Hepatocyte (in vitro differentiated cells): ENCODE measurements at regions not wholly inside any gene's neighbourhood (a gene's known extent, or its start where the extent isn't known, plus 50 kb on each side); places are given as distances from the start of the nearest gene placed in this dataset.

Experiments used
- DNase-seq: peaks from one replicate; pipeline ENCODE4 v3.0.0-alpha.2; 2016; ENCODE audit warnings: low spot score
- H2AFZ ChIP-seq: fragments of 200-600 bp; sonication (generic); 2 replicates; pipeline ENCODE4 v1.6.0; 2016; ENCODE audit warnings: antibody characterized with exemption, mild to moderate bottlenecking
- H3K27ac ChIP-seq: fragments of 200-600 bp; sonication (generic); 2 replicates; pipeline ENCODE4 v1.5.1; 2016; ENCODE audit warnings: mild to moderate bottlenecking
- H3K27me3 ChIP-seq: fragments of 200-600 bp; sonication (generic); 2 replicates; pipeline ENCODE4 v1.6.1; 2016
- H3K36me3 ChIP-seq: fragments of 200-600 bp; sonication (generic); replicated peaks from 2 replicates; pipeline ENCODE4 v1.5.1; 2016; ENCODE audit warnings: low read depth; ENCODE audit not compliant: insufficient read depth
- H3K4me1 ChIP-seq: fragments of 200-600 bp; sonication (generic); 2 replicates; pipeline ENCODE4 v1.5.1; 2016; ENCODE audit warnings: mild to moderate bottlenecking, moderate library complexity; ENCODE audit not compliant: insufficient read depth
- H3K4me2 ChIP-seq: fragments of 200-600 bp; sonication (generic); 2 replicates; pipeline ENCODE4 v1.6.0; 2016
- H3K4me3 ChIP-seq: fragments of 200-600 bp; sonication (generic); 2 replicates; pipeline ENCODE4 v1.5.1; 2016; ENCODE audit warnings: mild to moderate bottlenecking
- H3K79me2 ChIP-seq: fragments of 200-600 bp; sonication (generic); 2 replicates; pipeline ENCODE4 v1.6.0; 2017; ENCODE audit warnings: mild to moderate bottlenecking
- H3K9me2 ChIP-seq: fragments of 200-600 bp; sonication (generic); replicated peaks from 2 replicates; pipeline ENCODE4 v1.6.0; 2017; ENCODE audit warnings: mild to moderate bottlenecking; ENCODE audit not compliant: insufficient read depth
- H3K9me3 ChIP-seq: fragments of 200-600 bp; sonication (generic); 2 replicates; pipeline ENCODE4 v1.5.1; 2016; ENCODE audit warnings: low read depth, mild to moderate bottlenecking
- H4K20me1 ChIP-seq: fragments of 200-600 bp; sonication (generic); 2 replicates; pipeline ENCODE4 v1.6.0; 2016; ENCODE audit warnings: mild to moderate bottlenecking; ENCODE audit not compliant: insufficient read depth, poor library complexity, severe bottlenecking
- EZH2 ChIP-seq: fragments of 200-600 bp; sonication (generic); IDR thresholded peaks from 2 replicates; pipeline ENCODE4 v1.6.1; 2016; ENCODE audit warnings: antibody characterized with exemption, mild to moderate bottlenecking, borderline replicate concordance
- EZH2phosphoT487 ChIP-seq: fragments of 200-600 bp; sonication (generic); IDR thresholded peaks from one replicate; pipeline ENCODE4 v1.6.1; 2018; ENCODE audit warnings: antibody characterized with exemption, mild to moderate bottlenecking, low read depth, moderate library complexity; ENCODE audit not compliant: unreplicated experiment, severe bottlenecking
- WGBS: methylation state at CpG from one replicate; pipeline ENCODE4 v1.1.6; 2016; ENCODE audit warnings: low lambda C conversion rate; ENCODE audit errors: missing lambda C conversion rate; 5-methylcytosine and 5-hydroxymethylcytosine counted together
- TF ChIP-seq, protein P1 (sequence below): fragments of 200-600 bp; sonication (generic); IDR thresholded peaks from 2 replicates; pipeline ENCODE4 v1.5.1; 2016; ENCODE audit warnings: antibody characterized with exemption, mild to moderate bottlenecking; ENCODE audit not compliant: poor library complexity

DNA sequence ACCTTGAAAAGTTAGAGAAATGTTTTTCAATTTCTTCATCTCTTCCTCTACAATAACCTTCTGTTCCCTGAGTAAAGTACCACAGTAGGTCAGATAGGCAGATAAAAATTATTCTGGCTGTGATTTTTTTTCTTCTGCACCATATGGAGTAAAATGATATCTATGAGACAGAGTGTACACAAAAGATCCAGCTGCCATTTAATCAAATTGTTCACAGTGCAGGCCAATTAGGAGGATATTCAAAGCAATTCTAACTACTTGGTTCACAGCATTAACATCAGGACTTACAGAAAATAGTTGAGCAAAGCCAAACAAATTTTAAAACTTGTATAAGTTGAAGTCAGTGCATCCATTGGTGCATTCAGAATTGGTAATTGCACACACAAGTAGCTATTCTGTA is 147.9 kb upstream of the LUZP2 start:
- no peak overlapping the region for H2AFZ ChIP-seq
- no peak overlapping the region for H3K4me3 ChIP-seq
- no peak for TF ChIP-seq EZH2phosphoT487
- TF ChIP-seq, protein P1, sequence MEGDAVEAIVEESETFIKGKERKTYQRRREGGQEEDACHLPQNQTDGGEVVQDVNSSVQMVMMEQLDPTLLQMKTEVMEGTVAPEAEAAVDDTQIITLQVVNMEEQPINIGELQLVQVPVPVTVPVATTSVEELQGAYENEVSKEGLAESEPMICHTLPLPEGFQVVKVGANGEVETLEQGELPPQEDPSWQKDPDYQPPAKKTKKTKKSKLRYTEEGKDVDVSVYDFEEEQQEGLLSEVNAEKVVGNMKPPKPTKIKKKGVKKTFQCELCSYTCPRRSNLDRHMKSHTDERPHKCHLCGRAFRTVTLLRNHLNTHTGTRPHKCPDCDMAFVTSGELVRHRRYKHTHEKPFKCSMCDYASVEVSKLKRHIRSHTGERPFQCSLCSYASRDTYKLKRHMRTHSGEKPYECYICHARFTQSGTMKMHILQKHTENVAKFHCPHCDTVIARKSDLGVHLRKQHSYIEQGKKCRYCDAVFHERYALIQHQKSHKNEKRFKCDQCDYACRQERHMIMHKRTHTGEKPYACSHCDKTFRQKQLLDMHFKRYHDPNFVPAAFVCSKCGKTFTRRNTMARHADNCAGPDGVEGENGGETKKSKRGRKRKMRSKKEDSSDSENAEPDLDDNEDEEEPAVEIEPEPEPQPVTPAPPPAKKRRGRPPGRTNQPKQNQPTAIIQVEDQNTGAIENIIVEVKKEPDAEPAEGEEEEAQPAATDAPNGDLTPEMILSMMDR, result no peak
- no peak for TF ChIP-seq EZH2
- no peak overlapping the region for H3K27ac ChIP-seq
- no peaks in the 10 kb centered on the region for H4K20me1 ChIP-seq
- no peak for DNase-seq
- H3K9me3 ChIP-seq, result no peaks in the 10 kb centered on the region
- H3K79me2 ChIP-seq, result no peaks in the 10 kb centered on the region
- no peaks in the 10 kb centered on the region for H3K4me1 ChIP-seq
- H3K9me2 ChIP-seq, result no peaks in the 10 kb centered on the region
- no peak overlapping the region for H3K4me2 ChIP-seq
- H3K27me3 ChIP-seq, result no peaks in the 10 kb centered on the region
- H3K36me3 ChIP-seq, result no peaks in the 10 kb centered on the region

DNA sequence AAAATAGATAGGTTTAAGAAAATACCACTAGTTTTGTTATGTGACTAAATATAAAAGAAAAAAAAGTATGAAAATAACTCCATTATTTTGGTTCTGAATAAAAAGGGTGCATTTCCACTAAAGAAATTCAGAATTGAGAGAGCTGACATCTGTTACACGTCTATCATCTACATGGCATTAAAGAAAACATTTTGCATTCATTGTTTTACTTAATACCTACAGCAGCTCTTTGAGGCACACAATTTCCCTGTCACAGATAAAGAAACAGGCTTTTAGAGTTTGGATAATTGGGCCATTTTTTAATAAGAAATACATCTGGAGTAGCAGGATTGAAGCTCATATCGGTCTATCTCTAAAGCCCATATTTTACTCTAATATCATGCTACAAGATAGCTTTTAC is 145.7 kb upstream of the LUZP2 start:
- H3K79me2 ChIP-seq, result no peaks in the 10 kb centered on the region
- H3K9me2 ChIP-seq, result no peaks in the 10 kb centered on the region
- no peak overlapping the region for H2AFZ ChIP-seq
- no peaks in the 10 kb centered on the region for H3K9me3 ChIP-seq
- no peak for TF ChIP-seq EZH2phosphoT487
- TF ChIP-seq, protein P1, result no peak
- no peak for TF ChIP-seq EZH2
- no peak overlapping the region for H3K4me2 ChIP-seq
- H3K4me1 ChIP-seq, result no peaks in the 10 kb centered on the region
- no peak overlapping the region for H3K27ac ChIP-seq
- DNase-seq, result no peak
- 85% methylated on average over 2 of the region's 2 CpGs for WGBS
- no peaks in the 10 kb centered on the region for H3K36me3 ChIP-seq
- no peaks in the 10 kb centered on the region for H3K27me3 ChIP-seq
- H4K20me1 ChIP-seq, result no peaks in the 10 kb centered on the region
- no peak overlapping the region for H3K4me3 ChIP-seq

DNA sequence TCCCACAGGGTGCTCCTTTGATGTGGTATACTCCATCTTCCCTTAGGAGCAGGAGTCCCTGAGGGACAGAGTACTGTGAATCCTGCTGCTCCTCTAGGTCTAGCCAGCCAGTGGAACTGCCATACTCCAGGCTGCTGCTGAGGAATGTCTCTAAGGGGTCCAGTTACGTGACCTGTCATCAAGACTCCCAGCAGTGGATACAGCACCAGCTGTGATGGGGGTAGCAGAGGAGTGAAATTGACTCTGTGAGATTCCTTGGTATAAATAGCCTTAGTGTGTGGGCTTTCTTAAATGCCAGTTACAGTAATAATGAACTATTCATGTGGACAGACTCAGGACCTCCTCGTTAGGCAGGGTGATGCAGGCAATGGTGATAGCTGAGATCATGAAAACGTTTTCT is 140.4 kb upstream of the LUZP2 start:
- no peaks in the 10 kb centered on the region for H4K20me1 ChIP-seq
- no peaks in the 10 kb centered on the region for H3K9me2 ChIP-seq
- H3K79me2 ChIP-seq, result no peaks in the 10 kb centered on the region
- whole genome bisulfite sequencing, result 77% methylated on average over 3 of the region's 3 CpGs
- H3K36me3 ChIP-seq, result no peaks in the 10 kb centered on the region
- TF ChIP-seq EZH2 (no peak), EZH2phosphoT487 (no peak)
- TF ChIP-seq, protein P1, result no peak
- no peak overlapping the region for H3K4me2 ChIP-seq
- no peak overlapping the region for H2AFZ ChIP-seq
- H3K27ac ChIP-seq, result no peak overlapping the region
- H3K4me1 ChIP-seq, result no peaks in the 10 kb centered on the region
- no peaks in the 10 kb centered on the region for H3K9me3 ChIP-seq
- no peak overlapping the region for H3K4me3 ChIP-seq
- no peaks in the 10 kb centered on the region for H3K27me3 ChIP-seq
- DNase-seq, result no peak
